Colonic mucosa (tissue), 4 donors: ENCODE measurements at regions not wholly inside any gene's neighbourhood (a gene's known extent, or its start where the extent isn't known, plus 50 kb on each side); places are given as distances from the start of the nearest gene placed in this dataset.

Experiments
- DNase-seq: peaks from one replicate; pipeline ENCODE4 v3.0.0-alpha.2; 2020
- H3K27ac ChIP-seq: fragments of 200-600 bp; one replicate; pipeline ENCODE4 v1.8.0; 2021
- H3K27me3 ChIP-seq: fragments of 200-600 bp; one replicate; pipeline ENCODE4 v1.8.0; 2021
- H3K36me3 ChIP-seq: fragments of 200-600 bp; one replicate; pipeline ENCODE4 v1.8.0; 2021
- H3K4me1 ChIP-seq: fragments of 200-600 bp; one replicate; pipeline ENCODE4 v1.8.0; 2021; ENCODE audit warnings: mild to moderate bottlenecking
- H3K4me3 ChIP-seq: fragments of 200-600 bp; one replicate; pipeline ENCODE4 v1.8.0; 2021
- H3K9ac ChIP-seq, 2 donors: one replicate each; pipeline ENCODE4 v1.7.0; 2013; ENCODE audit warnings: control low read depth in 2 of 2, low read depth in 2 of 2, low read length in 2 of 2
- H3K9me3 ChIP-seq: fragments of 200-600 bp; one replicate; pipeline ENCODE4 v1.8.0; 2021
- CTCF ChIP-seq: fragments of 200-600 bp; IDR thresholded peaks from one replicate; pipeline ENCODE4 v1.8.0; 2022; ENCODE audit warnings: antibody characterized with exemption, mild to moderate bottlenecking
- intact Hi-C: fragments of 100-400 bp; cut with DNase I; formaldehyde crosslinking; loops from one replicate; pipeline ENCODE4 v1.14.1; 2022
- donor health status: healthy.
- donor health status: DM: no; HTN: no; CAD: no.
- donor health status: DM: no; HTN: no; CAD: no.

- H3K27ac ChIP-seq, result no peak overlapping the region
- H3K27me3 ChIP-seq, result no peaks in the 10 kb centered on the region
- H3K4me1 ChIP-seq, result no peaks in the 10 kb centered on the region
- H3K9me3 ChIP-seq, result no peaks in the 10 kb centered on the region
- H3K9ac ChIP-seq, result no peak overlapping the region
- TF ChIP-seq CTCF, result no peak
- no peaks in the 10 kb centered on the region for H3K36me3 ChIP-seq
- no peak overlapping the region for H3K4me3 ChIP-seq
- no peak for DNase-seq
- intact Hi-C loops, result no loop called here
Measured at GRCh38 chr7:25666671-25667060, 438.4 kb upstream of the NPVF start.

GRCh38 chr7:25669281-25669781, 441.0 kb upstream of the NPVF start:
- Histone ChIP-seq H3K27ac (no peak overlapping the region), H3K27me3 (no peaks in the 10 kb centered on the region), H3K4me1 (no peaks in the 10 kb centered on the region), H3K36me3 (no peaks in the 10 kb centered on the region), H3K9me3 (no peaks in the 10 kb centered on the region), H3K4me3 (no peak overlapping the region), H3K9ac (no peak overlapping the region)
- intact Hi-C loops, result no loop called here
- no peak for DNase-seq
- TF ChIP-seq CTCF, result no peak

GRCh38 chr7:25669961-25670841, 441.9 kb upstream of the NPVF start:
- Histone ChIP-seq H3K27ac (no peak overlapping the region), H3K27me3 (no peaks in the 10 kb centered on the region), H3K4me1 (no peaks in the 10 kb centered on the region), H3K9ac (no peak overlapping the region), H3K9me3 (no peaks in the 10 kb centered on the region), H3K36me3 (no peaks in the 10 kb centered on the region), H3K4me3 (no peak overlapping the region)
- intact Hi-C loops, result no loop called here
- TF ChIP-seq CTCF, result no peak
- no peak for DNase-seq

- H3K27me3 ChIP-seq, result no peaks in the 10 kb centered on the region
- H3K27ac ChIP-seq, result no peak overlapping the region
- H3K9me3 ChIP-seq, result no peaks in the 10 kb centered on the region
- intact Hi-C loops, result no loop called here
- H3K9ac ChIP-seq, result no peak overlapping the region
- no peak overlapping the region for H3K4me3 ChIP-seq
- no peaks in the 10 kb centered on the region for H3K36me3 ChIP-seq
- no peaks in the 10 kb centered on the region for H3K4me1 ChIP-seq
- no peak for TF ChIP-seq CTCF
- DNase-seq, result no peak
Measured at GRCh38 chr7:25671111-25671510, 442.8 kb upstream of the NPVF start.

GRCh38 chr7:25672496-25672895, 444.2 kb upstream of the NPVF start:
- no peaks in the 10 kb centered on the region for H3K4me1 ChIP-seq
- H3K36me3 ChIP-seq, result no peaks in the 10 kb centered on the region
- H3K9ac ChIP-seq, result no peak overlapping the region
- H3K9me3 ChIP-seq, result no peaks in the 10 kb centered on the region
- no peak for DNase-seq
- intact Hi-C loops, result no loop called here
- H3K27me3 ChIP-seq, result no peaks in the 10 kb centered on the region
- H3K4me3 ChIP-seq, result no peak overlapping the region
- H3K27ac ChIP-seq, result no peak overlapping the region
- TF ChIP-seq CTCF, result no peak
